ENCODE measurements at regions not wholly inside any gene's neighbourhood (a gene's known extent, or its start where the extent isn't known, plus 50 kb on each side); places are given as distances from the start of the nearest gene placed in this dataset.

GRCh38 chr12:72162875-72163274 is 109.3 kb upstream of the TRHDE start:
- in situ Hi-C loops (cut with MboI; ENCODE audit: low pct_ligation_motif_present in 1 of 4, low pct_unique_long_range_greater_than_20kb in 1 of 4, low sequenced_read_pairs in 3 of 4) (no loop called here), intact Hi-C loops (cut with DNase I; ENCODE audit: low total_unique reads) (no loop called here)
- H3K36me3 ChIP-seq, result no peaks in the 10 kb centered on the region
- H3K27me3 ChIP-seq, result no peaks in the 10 kb centered on the region
- no peak for DNase-seq
- WGBS, 2 donors (ENCODE audit: low coverage in 1 of 2), result 58 to 63% methylated on average over 2 of the region's 2 CpGs
- no peak overlapping the region for H3K27ac ChIP-seq
- H3K9me3 ChIP-seq, result no peaks in the 10 kb centered on the region
- H3K4me1 ChIP-seq, result no peaks in the 10 kb centered on the region
- TF ChIP-seq EP300 (IDR thresholded peaks at IDR 0.05; ENCODE audit: low read depth) (no peak), POLR2AphosphoS5 (IDR thresholded peaks at IDR 0.05) (no peak), CTCF (IDR thresholded peaks at IDR 0.05) (no peak), POLR2A (IDR thresholded peaks at IDR 0.05) (no peak)
- no peak overlapping the region for H3K4me3 ChIP-seq

- H3K27ac ChIP-seq, result no peak overlapping the region
- intact Hi-C loops (cut with DNase I; ENCODE audit: low total_unique reads) (no loop called here), in situ Hi-C loops (cut with MboI; ENCODE audit: low pct_ligation_motif_present in 1 of 4, low pct_unique_long_range_greater_than_20kb in 1 of 4, low sequenced_read_pairs in 3 of 4) (no loop called here)
- H3K4me3 ChIP-seq, result no peak overlapping the region
- no peaks in the 10 kb centered on the region for H3K4me1 ChIP-seq
- H3K9me3 ChIP-seq, result no peaks in the 10 kb centered on the region
- no peaks in the 10 kb centered on the region for H3K27me3 ChIP-seq
- no peak for TF ChIP-seq POLR2AphosphoS5 (IDR thresholded peaks at IDR 0.05)
- no peak for TF ChIP-seq CTCF (IDR thresholded peaks at IDR 0.05)
- TF ChIP-seq EP300 (IDR thresholded peaks at IDR 0.05; ENCODE audit: low read depth), result no peak
- no peak for TF ChIP-seq POLR2A (IDR thresholded peaks at IDR 0.05)
- H3K36me3 ChIP-seq, result no peaks in the 10 kb centered on the region
- DNase-seq, result no peak
Observed at GRCh38 chr12:72168851-72169250, 103.3 kb upstream of the TRHDE start.

- no peak overlapping the region for H3K4me3 ChIP-seq
- no peak overlapping the region for H3K27ac ChIP-seq
- no peaks in the 10 kb centered on the region for H3K4me1 ChIP-seq
- 59 to 66% methylated on average over 4 of the region's 4 CpGs for WGBS, 2 donors (ENCODE audit: low coverage in 1 of 2)
- in situ Hi-C loops (cut with MboI; ENCODE audit: low pct_ligation_motif_present in 1 of 4, low pct_unique_long_range_greater_than_20kb in 1 of 4, low sequenced_read_pairs in 3 of 4), result no loop called here
- no peaks in the 10 kb centered on the region for H3K36me3 ChIP-seq
- intact Hi-C loops (cut with DNase I; ENCODE audit: low total_unique reads), result no loop called here
- H3K9me3 ChIP-seq, result no peaks in the 10 kb centered on the region
- DNase-seq, result no peak
- TF ChIP-seq CTCF (IDR thresholded peaks at IDR 0.05) (no peak), POLR2A (IDR thresholded peaks at IDR 0.05) (no peak), POLR2AphosphoS5 (IDR thresholded peaks at IDR 0.05) (no peak), EP300 (IDR thresholded peaks at IDR 0.05; ENCODE audit: low read depth) (no peak)
- H3K27me3 ChIP-seq, result no peaks in the 10 kb centered on the region
Observed at GRCh38 chr12:72173974-72174373, 98.2 kb upstream of the TRHDE start.

- 80 to 86% methylated on average over 2 of the region's 2 CpGs for WGBS, 2 donors (ENCODE audit: low coverage in 1 of 2)
- Histone ChIP-seq H3K4me3 (no peak overlapping the region), H3K27ac (no peak overlapping the region), H3K27me3 (no peaks in the 10 kb centered on the region), H3K4me1 (no peaks in the 10 kb centered on the region), H3K9me3 (no peaks in the 10 kb centered on the region), H3K36me3 (no peaks in the 10 kb centered on the region)
- no peak for DNase-seq
- TF ChIP-seq EP300 (IDR thresholded peaks at IDR 0.05; ENCODE audit: low read depth), result no peak
- no peak for TF ChIP-seq CTCF (IDR thresholded peaks at IDR 0.05)
- TF ChIP-seq POLR2AphosphoS5 (IDR thresholded peaks at IDR 0.05), result no peak
- no peak for TF ChIP-seq POLR2A (IDR thresholded peaks at IDR 0.05)
- in situ Hi-C loops (cut with MboI; ENCODE audit: low pct_ligation_motif_present in 1 of 4, low pct_unique_long_range_greater_than_20kb in 1 of 4, low sequenced_read_pairs in 3 of 4) (no loop called here), intact Hi-C loops (cut with DNase I; ENCODE audit: low total_unique reads) (no loop called here)
Observed at GRCh38 chr12:72178244-72178643, 93.9 kb upstream of the TRHDE start.
